GM12878 (cell line): ENCODE measurements at regions not wholly inside any gene's neighbourhood (a gene's known extent, or its start where the extent isn't known, plus 50 kb on each side); places are given as distances from the start of the nearest gene placed in this dataset.

Experiments
- RAD21 ChIP-seq: IDR thresholded peaks from 2 replicates; pipeline ENCODE4 v1.6.1; 2011; ENCODE audit warnings: mild to moderate bottlenecking, low read depth, low read length, moderate library complexity; ENCODE audit not compliant: insufficient read depth
- REST ChIP-seq: IDR thresholded peaks from 2 replicates; pipeline ENCODE4 v1.6.1; 2012; ENCODE audit warnings: mild to moderate bottlenecking, low read depth, low read length
- SIN3A ChIP-seq: IDR thresholded peaks from 2 replicates; pipeline ENCODE4 v1.6.1; 2012; ENCODE audit warnings: low read depth, low read length, improper control_type of control experiment
- SUPT20H ChIP-seq: IDR thresholded peaks from 2 replicates; pipeline ENCODE4 v1.6.1; 2011; ENCODE audit warnings: low read depth, mild to moderate bottlenecking, low read length, moderate library complexity, borderline replicate concordance; ENCODE audit not compliant: control insufficient read depth
- TAF1 ChIP-seq: IDR thresholded peaks from 2 replicates; pipeline ENCODE4 v1.6.1; 2011; ENCODE audit warnings: mild to moderate bottlenecking, low read depth, low read length, borderline replicate concordance
- YY1 ChIP-seq: IDR thresholded peaks from 2 replicates; pipeline ENCODE4 v1.6.1; 2011; ENCODE audit warnings: low read depth, mild to moderate bottlenecking, low read length

DNA sequence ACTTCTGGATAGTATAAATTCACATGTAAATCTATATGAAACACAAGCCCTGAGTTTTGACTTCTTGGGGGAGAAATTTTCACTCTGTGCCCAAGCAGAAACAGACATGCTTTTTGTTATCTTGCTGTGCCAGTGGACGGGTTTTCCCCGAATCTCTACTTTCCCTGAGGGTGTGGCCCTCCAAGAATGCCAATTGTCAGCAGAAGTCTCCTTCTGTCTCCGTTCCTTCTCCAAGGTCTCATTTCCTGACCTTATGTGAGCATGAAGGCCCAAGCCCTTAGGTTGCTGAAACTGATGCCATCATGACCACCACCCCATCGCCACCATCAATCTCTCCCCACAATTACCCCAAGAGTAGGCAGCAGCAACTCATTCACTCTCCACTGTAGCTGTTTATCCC lies 253.8 kb downstream of the XXYLT1 start:
- TF ChIP-seq RAD21 (no peak), TAF1 (no peak), YY1 (no peak), SUPT20H (no peak), SIN3A (no peak), REST (no peak)
